ENCODE measurements at regions not wholly inside any gene's neighbourhood (a gene's known extent, or its start where the extent isn't known, plus 50 kb on each side); places are given as distances from the start of the nearest gene placed in this dataset.
"Not testable (repeated sequence)": the region's sequence is repeated elsewhere in the genome, so short reads cannot be mapped to it uniquely, and the experiment has no call there.

- TF ChIP-seq POLR2A (IDR thresholded peaks at IDR 0.05; ENCODE audit: low read length) (no peak), GATA1 (IDR thresholded peaks at IDR 0.05; ENCODE audit: low read depth, low read length) (no peak)
- no peak for DNase-seq
These were observed 1930.0 kb upstream of the AGA start for GRCh38 chr4:179372242-179372641.

GRCh38 chr4:179372746-179373145 is 1930.5 kb upstream of the AGA start:
- DNase-seq, result no peak
- no peak for TF ChIP-seq GATA1 (IDR thresholded peaks at IDR 0.05; ENCODE audit: low read depth, low read length)
- TF ChIP-seq POLR2A (IDR thresholded peaks at IDR 0.05; ENCODE audit: low read length), result no peak

GRCh38 chr4:179378847-179379246 is 1936.6 kb upstream of the AGA start:
- DNase-seq, result not testable (repeated sequence)

GRCh38 chr4:179392787-179393186 is 1950.5 kb upstream of the AGA start:
- DNase-seq, result no peak
- TF ChIP-seq POLR2A (IDR thresholded peaks at IDR 0.05; ENCODE audit: low read length), result no peak

DNA sequence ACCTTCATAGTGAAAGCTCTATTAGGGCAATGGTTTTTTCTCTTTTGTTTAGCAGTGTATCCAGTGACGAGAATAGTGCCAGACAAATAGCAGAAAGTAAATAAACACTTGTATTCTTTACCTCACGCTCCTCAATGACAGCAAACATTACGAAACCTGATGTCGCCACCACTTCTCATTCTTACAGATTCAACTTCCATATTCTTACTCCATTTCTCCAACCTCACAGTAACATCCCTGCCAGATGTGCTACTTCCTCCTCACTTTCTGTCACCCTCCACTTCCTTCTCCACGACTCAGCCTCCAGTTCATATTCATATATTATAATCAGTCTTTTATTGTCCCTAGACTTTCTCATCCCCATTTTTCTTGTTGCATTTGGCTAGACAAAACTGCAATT is 1956.2 kb upstream of the AGA start:
- DNase-seq, result no peak
- TF ChIP-seq POLR2A (IDR thresholded peaks at IDR 0.05; ENCODE audit: low read length) (no peak), GATA1 (IDR thresholded peaks at IDR 0.05; ENCODE audit: low read depth, low read length) (no peak)

DNA sequence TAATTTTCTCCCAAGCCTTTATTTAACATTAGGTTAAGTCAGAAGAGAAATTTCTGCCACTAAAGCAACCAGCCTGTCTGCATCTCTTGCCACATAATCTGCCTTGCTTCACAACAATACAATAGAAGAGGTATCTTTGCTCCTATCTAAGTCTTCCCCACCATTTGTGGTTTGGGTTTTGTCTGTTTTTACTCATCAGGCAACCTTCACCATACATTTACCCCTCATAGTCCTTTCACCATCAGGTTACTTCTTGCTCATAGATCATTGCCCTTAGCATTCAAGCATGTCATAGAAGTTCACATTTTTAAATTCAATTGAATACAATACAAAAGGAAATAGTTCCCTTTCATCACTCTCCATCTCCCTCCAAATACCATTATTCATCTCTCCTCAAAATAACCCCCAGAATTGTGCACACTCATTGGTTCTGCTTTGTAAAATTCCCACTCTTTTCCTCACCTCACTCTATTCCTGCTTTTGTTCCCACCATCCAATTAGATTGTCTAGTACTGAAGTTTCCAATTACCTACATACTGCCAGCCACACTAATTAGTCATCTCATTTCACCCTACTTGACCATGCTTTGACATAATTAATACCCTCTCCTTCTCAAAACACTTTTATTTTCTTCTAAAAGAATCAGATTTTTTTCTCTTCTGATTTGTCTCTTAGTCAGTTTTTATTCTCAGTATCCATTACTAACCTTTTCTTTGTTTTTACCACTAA is 1957.0 kb upstream of the AGA start:
- DNase-seq, result no peak
- TF ChIP-seq GATA1 (IDR thresholded peaks at IDR 0.05; ENCODE audit: low read depth, low read length) (no peak), POLR2A (IDR thresholded peaks at IDR 0.05; ENCODE audit: low read length) (no peak)

DNA sequence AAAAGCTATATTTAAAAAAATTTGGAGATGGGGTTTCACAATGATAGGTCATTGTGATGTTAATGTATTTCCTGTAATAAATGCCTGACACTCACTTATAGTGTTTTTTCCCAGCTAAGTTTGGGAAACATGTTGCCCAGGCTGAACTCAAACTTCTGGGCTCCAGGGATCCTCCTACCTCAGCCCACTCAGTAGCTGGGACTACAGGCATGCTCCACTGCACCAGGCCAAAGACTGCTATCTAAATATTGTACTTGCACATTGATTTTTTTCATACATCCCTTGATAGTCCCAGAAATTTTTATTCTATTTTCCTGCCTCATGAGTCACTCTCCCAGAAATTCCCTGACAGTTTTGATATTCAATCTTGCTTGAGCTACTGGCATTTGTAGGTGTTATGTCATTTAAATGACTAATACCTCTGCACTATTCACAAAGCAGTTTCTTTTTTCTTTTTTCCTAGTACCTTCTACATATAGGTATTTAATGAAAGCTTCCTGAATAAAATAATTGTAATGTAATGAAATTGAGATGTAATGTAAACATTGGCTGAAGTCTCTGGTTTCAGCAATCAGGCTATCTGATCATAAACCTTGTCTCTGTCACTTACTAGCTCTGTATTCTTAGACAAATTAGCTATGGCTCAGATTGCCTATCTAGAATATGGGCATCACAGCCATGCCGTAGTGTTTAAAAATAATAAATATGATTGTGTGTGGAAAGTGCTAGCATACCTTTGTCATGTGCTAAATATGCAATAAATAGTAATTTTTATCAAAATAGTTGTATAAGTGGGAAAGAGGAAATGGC is 1973.0 kb upstream of the AGA start:
- TF ChIP-seq POLR2A (IDR thresholded peaks at IDR 0.05; ENCODE audit: low read length) (no peak), GATA1 (IDR thresholded peaks at IDR 0.05; ENCODE audit: low read depth, low read length) (no peak)
- no peak for DNase-seq

GRCh38 chr4:179415847-179416223 is 1973.6 kb upstream of the AGA start:
- DNase-seq, result no peak
- TF ChIP-seq GATA1 (IDR thresholded peaks at IDR 0.05; ENCODE audit: low read depth, low read length), result no peak
- TF ChIP-seq POLR2A (IDR thresholded peaks at IDR 0.05; ENCODE audit: low read length), result no peak

- TF ChIP-seq POLR2A (IDR thresholded peaks at IDR 0.05; ENCODE audit: low read length), result no peak
- TF ChIP-seq GATA1 (IDR thresholded peaks at IDR 0.05; ENCODE audit: low read depth, low read length), result no peak
- no peak for DNase-seq
These were observed 1975.1 kb upstream of the AGA start for GRCh38 chr4:179417357-179417756.

DNA sequence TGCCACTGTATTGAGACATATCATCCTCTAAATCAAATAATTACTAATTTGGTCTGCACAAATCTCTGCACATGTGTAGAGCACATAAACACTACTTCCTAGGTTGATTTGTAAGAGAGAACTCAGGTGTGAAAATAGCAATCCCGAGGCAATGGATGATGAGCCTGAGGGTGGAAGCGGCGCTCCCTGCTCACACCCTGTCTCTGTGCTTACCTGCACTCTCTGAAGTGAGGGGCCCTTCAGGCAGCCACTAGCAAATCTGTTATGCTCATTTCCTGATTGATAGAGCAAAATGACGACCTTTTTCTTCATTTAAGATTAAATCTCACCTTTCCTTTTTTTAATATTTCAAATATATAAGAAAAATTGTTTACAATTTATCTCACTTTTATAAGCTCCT is 1995.7 kb upstream of the AGA start:
- TF ChIP-seq POLR2A (IDR thresholded peaks at IDR 0.05; ENCODE audit: low read length) (no peak), GATA1 (IDR thresholded peaks at IDR 0.05; ENCODE audit: low read depth, low read length) (no peak)
- no peak for DNase-seq

DNA sequence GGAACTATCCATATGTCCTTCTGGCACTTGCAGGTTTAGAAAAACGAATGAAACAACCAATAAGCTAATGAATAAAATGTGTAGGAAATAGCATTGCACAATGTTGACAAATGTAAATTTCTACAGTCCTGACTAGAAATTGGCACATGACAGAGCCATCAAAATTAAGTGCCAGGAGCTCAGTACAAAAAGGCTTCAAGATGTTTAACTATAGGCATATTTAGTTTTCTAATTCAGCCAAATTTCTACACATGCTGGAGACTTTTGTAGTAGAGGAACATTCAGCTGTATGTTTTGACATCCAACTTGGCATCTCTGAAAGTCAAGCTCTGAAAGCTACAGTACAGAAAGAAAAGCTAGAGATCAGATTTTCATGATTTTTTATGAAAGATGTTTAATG is 1999.4 kb upstream of the AGA start:
- DNase-seq, result no peak
- TF ChIP-seq GATA1 (IDR thresholded peaks at IDR 0.05; ENCODE audit: low read depth, low read length) (no peak), POLR2A (IDR thresholded peaks at IDR 0.05; ENCODE audit: low read length) (no peak)

DNA sequence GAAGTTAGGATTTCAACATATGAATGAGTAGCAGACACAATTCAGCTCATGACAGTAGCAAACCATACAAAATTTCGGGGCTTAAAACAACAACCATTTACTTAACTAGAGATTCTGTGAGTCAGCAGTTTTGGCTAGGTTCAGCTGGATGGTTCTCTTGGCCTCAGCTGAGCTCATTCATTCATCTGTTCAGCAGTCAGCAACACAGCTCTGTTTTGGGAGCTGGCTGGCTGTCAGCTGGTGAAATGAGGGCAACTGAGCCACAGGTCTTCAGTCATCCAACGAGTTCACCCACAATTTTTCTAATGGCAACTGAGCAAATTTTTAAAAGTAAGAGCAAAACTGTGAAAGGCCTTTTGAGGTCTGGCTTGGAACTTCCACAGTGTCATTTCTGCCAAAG is 2005.1 kb upstream of the AGA start:
- DNase-seq, result no peak
- no peak for TF ChIP-seq POLR2A (IDR thresholded peaks at IDR 0.05; ENCODE audit: low read length)
- TF ChIP-seq GATA1 (IDR thresholded peaks at IDR 0.05; ENCODE audit: low read depth, low read length), result no peak

GRCh38 chr4:179465131-179465797 is 2023.0 kb upstream of the AGA start:
- DNase-seq, result no peak
- TF ChIP-seq POLR2A (IDR thresholded peaks at IDR 0.05; ENCODE audit: low read length), result no peak
- no peak for TF ChIP-seq GATA1 (IDR thresholded peaks at IDR 0.05; ENCODE audit: low read depth, low read length)

DNA sequence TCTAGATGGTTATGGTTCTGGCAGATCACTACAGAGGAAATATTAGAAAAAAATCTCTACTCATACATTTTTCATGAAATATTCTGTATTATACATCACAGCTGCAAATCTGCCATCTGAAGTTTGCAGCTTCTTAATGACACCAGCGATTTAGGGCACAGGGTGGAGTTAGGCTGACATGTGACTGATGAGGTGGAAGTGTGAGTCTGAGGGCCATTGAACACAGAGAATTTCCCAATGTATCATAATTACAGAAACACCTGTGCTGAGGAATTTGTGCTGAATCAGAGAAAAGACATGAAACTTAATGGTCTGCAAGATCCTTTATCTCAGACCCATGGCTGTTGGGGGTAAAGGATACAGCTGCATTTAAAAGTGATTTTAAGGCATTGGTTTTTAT is 2025.6 kb upstream of the AGA start:
- no peak for DNase-seq
- TF ChIP-seq POLR2A (IDR thresholded peaks at IDR 0.05; ENCODE audit: low read length) (no peak), GATA1 (IDR thresholded peaks at IDR 0.05; ENCODE audit: low read depth, low read length) (no peak)

DNA sequence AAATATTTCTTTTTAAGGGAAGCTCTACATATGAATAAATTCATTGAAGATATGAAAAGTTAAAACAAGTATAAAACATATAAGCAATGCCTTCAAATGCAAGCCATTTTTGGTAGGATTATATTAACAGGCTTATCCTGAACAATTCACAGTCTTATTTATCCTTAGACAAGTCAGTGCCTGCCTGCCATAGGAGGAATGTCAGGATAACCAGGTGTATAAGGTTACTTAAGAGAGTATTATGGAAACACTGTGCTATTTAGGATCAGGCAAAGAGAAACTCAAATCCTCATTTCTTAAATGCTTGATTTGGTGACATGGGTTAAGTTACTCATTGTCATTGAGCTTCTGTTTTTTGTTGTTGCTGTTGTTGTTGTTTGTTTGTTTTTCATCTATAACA is 2029.9 kb upstream of the AGA start:
- DNase-seq, result no peak

More for the DNA sequence above, 2029.9 kb upstream of the AGA start:
- no peak for TF ChIP-seq POLR2A (IDR thresholded peaks at IDR 0.05; ENCODE audit: low read length)
- no peak for TF ChIP-seq GATA1 (IDR thresholded peaks at IDR 0.05; ENCODE audit: low read depth, low read length)

Measured in erythroblast (primary cell).